ENCODE measurements at regions not wholly inside any gene's neighbourhood (a gene's known extent, or its start where the extent isn't known, plus 50 kb on each side); places are given as distances from the start of the nearest gene placed in this dataset.
"Not testable (repeated sequence)": the region's sequence is repeated elsewhere in the genome, so short reads cannot be mapped to it uniquely, and the experiment has no call there.

DNA sequence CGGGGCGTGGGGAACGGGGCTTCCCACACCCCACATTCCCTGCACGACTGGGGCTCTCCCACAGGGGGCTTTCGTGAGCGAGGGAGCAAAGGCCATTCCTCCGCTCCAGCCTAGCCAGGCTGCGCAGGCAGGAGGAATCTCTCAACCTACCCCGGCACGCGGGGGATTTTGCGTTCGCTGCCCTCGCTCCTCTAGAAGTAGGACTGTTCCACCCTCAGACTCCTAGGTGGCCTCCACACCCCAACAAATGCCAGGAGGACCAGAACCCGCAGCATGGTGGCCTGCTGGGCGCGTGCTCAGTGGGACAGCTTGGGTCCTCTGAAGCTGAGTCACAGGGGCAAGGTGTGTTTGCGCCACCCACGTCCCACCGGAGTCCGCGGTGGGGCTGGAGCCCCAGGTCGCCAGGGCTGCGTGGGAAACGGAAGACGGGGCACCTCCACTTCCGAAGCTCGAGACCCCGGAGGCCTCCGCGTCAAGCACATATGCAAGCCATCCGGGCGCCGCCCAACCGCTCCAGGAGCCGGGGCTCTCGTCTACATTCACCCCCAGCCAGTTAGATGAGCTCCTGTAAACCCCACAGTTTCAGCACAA lies 1938.5 kb upstream of the DEFB115 start:
- CTCF ChIA-PET, result interaction anchor here (0.9 kb wide), 1 partner anchor 10 kb away, joined by 3 read pairs; no protein-coding TSS in a partner anchor
- DNase-seq (ENCODE audit: low read depth in 1 of 2, low spot score in 1 of 2) (no peak), ATAC-seq (no peak), FAIRE-seq (no peak)
- Histone ChIP-seq H3K4me3 (no peak overlapping the region), H3K9me3 (no peaks in the 10 kb centered on the region), H3K27ac (no peak overlapping the region), H3K4me1 (no peaks in the 10 kb centered on the region), H3K4me2 (no peak overlapping the region)
- WGBS (ENCODE audit: missing lambda C conversion rate), result 62% methylated on average over 37 of the region's 37 CpGs
- POLR2A ChIA-PET, result no interaction called here
- TF ChIP-seq FOSL2 (IDR thresholded peaks at IDR 0.05) (no peak), FOSL2 (CRISPR knock-in tag; IDR thresholded peaks at IDR 0.05) (no peak), RNF2 (IDR thresholded peaks at IDR 0.05; ENCODE audit: borderline replicate concordance, low read depth) (no peak), FOSB (CRISPR knock-in tag; IDR thresholded peaks at IDR 0.05) (no peak), MAFK (IDR thresholded peaks at IDR 0.05; ENCODE audit: partially characterized antibody) (no peak)
- TF ChIP-seq, protein P1, sequence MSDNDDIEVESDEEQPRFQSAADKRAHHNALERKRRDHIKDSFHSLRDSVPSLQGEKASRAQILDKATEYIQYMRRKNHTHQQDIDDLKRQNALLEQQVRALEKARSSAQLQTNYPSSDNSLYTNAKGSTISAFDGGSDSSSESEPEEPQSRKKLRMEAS (IDR thresholded peaks at IDR 0.05), result no peak
- TF ChIP-seq, protein P2, sequence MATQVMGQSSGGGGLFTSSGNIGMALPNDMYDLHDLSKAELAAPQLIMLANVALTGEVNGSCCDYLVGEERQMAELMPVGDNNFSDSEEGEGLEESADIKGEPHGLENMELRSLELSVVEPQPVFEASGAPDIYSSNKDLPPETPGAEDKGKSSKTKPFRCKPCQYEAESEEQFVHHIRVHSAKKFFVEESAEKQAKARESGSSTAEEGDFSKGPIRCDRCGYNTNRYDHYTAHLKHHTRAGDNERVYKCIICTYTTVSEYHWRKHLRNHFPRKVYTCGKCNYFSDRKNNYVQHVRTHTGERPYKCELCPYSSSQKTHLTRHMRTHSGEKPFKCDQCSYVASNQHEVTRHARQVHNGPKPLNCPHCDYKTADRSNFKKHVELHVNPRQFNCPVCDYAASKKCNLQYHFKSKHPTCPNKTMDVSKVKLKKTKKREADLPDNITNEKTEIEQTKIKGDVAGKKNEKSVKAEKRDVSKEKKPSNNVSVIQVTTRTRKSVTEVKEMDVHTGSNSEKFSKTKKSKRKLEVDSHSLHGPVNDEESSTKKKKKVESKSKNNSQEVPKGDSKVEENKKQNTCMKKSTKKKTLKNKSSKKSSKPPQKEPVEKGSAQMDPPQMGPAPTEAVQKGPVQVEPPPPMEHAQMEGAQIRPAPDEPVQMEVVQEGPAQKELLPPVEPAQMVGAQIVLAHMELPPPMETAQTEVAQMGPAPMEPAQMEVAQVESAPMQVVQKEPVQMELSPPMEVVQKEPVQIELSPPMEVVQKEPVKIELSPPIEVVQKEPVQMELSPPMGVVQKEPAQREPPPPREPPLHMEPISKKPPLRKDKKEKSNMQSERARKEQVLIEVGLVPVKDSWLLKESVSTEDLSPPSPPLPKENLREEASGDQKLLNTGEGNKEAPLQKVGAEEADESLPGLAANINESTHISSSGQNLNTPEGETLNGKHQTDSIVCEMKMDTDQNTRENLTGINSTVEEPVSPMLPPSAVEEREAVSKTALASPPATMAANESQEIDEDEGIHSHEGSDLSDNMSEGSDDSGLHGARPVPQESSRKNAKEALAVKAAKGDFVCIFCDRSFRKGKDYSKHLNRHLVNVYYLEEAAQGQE (IDR thresholded peaks at IDR 0.05), result no peak
- TF ChIP-seq, protein P3, sequence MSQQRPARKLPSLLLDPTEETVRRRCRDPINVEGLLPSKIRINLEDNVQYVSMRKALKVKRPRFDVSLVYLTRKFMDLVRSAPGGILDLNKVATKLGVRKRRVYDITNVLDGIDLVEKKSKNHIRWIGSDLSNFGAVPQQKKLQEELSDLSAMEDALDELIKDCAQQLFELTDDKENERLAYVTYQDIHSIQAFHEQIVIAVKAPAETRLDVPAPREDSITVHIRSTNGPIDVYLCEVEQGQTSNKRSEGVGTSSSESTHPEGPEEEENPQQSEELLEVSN (IDR thresholded peaks at IDR 0.05; ENCODE audit: borderline replicate concordance, low read depth), result no peak

DNA sequence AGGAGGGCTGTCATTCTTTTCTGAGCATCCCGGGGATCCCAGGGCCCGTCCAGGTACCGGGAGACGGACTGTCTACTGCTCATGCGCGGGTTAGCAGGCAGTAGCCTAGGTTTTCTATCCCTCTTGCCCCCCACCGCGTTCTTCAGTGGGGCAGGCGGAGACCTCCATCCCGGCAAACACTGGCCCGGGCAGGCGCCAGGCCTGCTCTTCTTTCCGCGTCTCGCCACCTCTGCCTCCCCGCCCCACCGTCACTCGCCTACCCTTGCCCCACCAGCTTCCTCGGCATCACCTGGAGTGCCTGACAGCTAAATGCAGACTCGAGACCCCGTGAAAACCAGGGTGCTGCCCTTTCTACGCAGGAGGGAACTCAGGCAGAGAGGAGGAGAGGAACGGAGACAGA lies 1937.7 kb upstream of the DEFB115 start:
- ATAC-seq (no peak), FAIRE-seq (no peak), DNase-seq (ENCODE audit: low read depth in 1 of 2, low spot score in 1 of 2) (no peak)
- POLR2A ChIA-PET, result no interaction called here
- CTCF ChIA-PET, result interaction anchor here (0.9 kb wide), 1 partner anchor 9 kb away, joined by 3 read pairs; no protein-coding TSS in a partner anchor
- Histone ChIP-seq H3K27ac (no peak overlapping the region), H3K9me3 (no peaks in the 10 kb centered on the region), H3K4me3 (no peak overlapping the region), H3K4me2 (no peak overlapping the region), H3K4me1 (no peaks in the 10 kb centered on the region)
- WGBS (ENCODE audit: missing lambda C conversion rate), result 65% methylated on average over 21 of the region's 23 CpGs
- TF ChIP-seq EHF (CRISPR knock-in tag; IDR thresholded peaks at IDR 0.05) (no peak), MAZ (IDR thresholded peaks at IDR 0.05; ENCODE audit: borderline replicate concordance, low read depth, low read length) (no peak), HOXB13 (CRISPR knock-in tag; IDR thresholded peaks at IDR 0.05; ENCODE audit: low read depth) (no peak), NPAS2 (CRISPR knock-in tag; IDR thresholded peaks at IDR 0.05; ENCODE audit: borderline replicate concordance) (no peak)

DNA sequence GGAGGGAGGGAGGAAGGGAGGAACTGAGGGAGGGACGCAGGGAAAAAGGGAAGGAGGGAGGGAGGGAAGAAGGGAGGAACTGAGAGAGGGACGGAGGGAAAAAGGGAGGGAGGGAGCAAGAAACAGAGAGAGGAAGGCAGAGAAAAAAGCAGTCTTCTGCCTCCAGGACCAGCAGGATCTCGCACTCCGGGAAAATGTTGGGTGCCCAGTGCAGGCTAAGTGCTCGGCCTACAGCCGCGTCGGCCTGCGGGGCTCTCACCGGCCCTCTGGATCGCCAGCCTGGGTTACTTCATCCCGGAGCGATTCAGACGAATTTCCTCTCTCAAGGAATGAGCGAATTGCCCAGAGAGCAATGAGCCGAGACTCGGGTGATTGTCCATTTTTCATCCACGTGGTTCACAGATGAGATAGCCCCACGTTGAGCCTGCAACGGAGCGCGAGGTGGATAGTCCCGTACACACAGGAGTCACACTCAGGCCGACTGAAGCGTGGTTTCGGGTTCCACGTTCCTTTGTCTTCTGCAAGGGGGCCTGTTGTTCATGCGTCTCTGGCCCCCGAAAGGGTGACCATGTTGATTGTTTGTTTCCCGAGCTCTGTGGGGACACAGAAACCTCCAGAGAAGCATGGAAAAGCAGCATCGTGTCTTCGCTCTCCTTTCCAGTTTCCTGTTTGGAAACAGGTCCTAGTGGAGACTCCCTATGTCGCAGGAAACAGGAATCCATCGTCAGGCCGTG lies 1937.1 kb upstream of the DEFB115 start:
- FAIRE-seq; CTCF ChIA-PET; H3K4me1 ChIP-seq; DNase-seq (ENCODE audit: low read depth in 1 of 2, low spot score in 1 of 2); H3K4me2 ChIP-seq; H3K27ac ChIP-seq; H3K4me3 ChIP-seq; ATAC-seq; POLR2A ChIA-PET; H3K9me3 ChIP-seq: not testable (repeated sequence)
- WGBS (ENCODE audit: missing lambda C conversion rate), result 52% methylated on average over 34 of the region's 35 CpGs

DNA sequence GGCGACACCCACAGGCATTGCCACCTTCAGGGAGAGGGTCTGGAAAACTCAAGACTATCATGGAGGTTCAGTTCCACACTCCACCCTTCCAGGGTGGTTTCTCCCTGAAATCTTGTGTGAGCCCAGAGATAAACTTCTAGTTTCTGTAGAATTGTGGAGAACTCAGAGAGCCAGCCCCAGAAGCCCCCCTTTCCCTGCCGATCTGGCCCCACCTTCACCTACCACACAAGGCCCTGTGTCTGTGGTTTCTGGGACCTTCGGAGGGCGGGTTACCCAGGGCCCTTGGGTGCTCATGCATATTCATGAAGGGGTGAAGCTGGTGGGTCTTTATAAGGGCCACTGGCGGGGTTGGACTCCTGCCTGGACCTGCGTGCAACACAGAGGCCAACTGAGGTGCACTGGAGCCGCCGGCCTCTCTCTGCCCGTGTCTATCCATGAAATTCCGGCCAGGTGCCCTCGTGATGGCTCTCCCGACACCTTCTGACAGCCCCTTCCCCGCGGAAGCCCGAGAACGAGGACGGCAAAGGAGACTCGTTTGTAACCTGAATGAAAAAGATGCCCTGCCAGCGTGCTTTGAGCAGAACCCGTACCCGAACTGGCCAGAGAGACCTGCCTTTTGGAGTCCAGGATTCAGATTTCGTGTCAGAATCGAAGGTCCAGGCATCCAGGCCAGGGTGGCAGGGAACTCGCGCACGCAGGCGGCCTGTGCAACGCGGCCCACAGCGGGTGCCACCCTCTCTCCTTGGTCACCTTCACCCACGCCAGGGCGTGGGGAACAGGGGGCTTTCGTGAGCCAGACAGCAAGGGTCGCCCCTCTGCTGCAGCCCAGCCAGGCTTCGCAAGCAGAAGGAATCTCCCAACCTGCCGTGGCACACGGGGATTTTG lies 1933.6 kb upstream of the DEFB115 start:
- 55% methylated on average over 37 of the region's 37 CpGs for WGBS (ENCODE audit: missing lambda C conversion rate)
- not testable (repeated sequence) for DNase-seq (ENCODE audit: low read depth in 1 of 2, low spot score in 1 of 2)

DNA sequence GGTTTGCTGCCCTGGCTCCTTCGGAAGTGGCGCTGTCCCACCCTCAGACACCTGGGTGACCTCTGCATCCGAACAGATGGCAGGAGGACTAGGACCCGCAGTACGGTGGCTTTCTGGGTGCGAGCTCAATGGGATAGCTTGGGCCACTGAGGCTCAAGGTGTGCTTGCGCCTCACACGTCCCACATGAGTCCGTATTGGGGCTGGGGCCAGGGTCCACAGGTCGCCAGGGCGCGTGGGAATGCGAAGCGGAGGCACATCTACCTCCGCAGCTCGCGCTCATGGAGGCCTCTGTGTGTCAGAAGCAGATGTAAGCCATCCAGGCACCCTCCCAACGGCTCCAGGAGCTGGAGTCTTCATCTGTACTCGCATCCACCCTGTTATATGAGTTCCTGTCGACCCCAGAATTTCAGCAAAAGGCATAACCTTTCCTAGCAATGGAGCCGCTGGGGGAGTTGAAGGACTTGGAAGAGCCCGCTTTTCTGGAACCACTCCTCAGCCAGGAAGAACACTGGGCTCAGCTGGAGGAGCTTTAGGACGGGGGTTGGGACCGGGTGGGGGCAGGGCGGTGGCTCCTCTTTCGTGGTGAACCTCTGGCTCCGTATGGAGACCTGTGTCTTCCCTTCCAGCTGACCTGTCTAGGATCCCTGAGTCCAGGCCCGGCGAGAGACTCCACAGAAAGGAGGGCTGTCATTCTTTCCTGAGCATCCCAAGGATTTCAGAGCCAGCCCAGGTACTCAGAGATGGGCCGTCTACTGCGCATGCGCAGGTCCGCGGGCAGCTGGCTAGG lies 1932.8 kb upstream of the DEFB115 start:
- H3K9me3 ChIP-seq; H3K4me3 ChIP-seq; H3K4me2 ChIP-seq; ATAC-seq; POLR2A ChIA-PET; H3K4me1 ChIP-seq; FAIRE-seq; H3K27ac ChIP-seq; DNase-seq (ENCODE audit: low read depth in 1 of 2, low spot score in 1 of 2): not testable (repeated sequence)
- CTCF ChIA-PET, result interaction anchor here (0.7 kb wide), 1 partner anchor 1019 kb away, joined by 3 read pairs; no protein-coding TSS in a partner anchor
- WGBS (ENCODE audit: missing lambda C conversion rate), result 57% methylated on average over 24 of the region's 34 CpGs

More for the DNA sequence above, 1933.6 kb upstream of the DEFB115 start:
- POLR2A ChIA-PET, H3K9me3 ChIP-seq, FAIRE-seq, ATAC-seq, H3K27ac ChIP-seq, H3K4me2 ChIP-seq, CTCF ChIA-PET, H3K4me3 ChIP-seq, H3K4me1 ChIP-seq: not testable (repeated sequence)
